MM.1S (cell line): ENCODE measurements at regions not wholly inside any gene's neighbourhood (a gene's known extent, or its start where the extent isn't known, plus 50 kb on each side); places are given as distances from the start of the nearest gene placed in this dataset.
A peak's percentile ranks its signal among the peaks of the same experiment; 100 is the strongest.

Experiments used
- DNase-seq: peaks from one replicate; pipeline ENCODE4 v3.0.0-alpha.2; 2015
- H2AFZ ChIP-seq: fragments of 300-600 bp; sonication (generic); 2 replicates; pipeline ENCODE4 v1.6.0; 2016; ENCODE audit warnings: antibody characterized with exemption, low read length
- H3F3A ChIP-seq: fragments of 300-600 bp; sonication (generic); 2 replicates; pipeline ENCODE4 v1.6.1; 2016; ENCODE audit warnings: mild to moderate bottlenecking, antibody characterized with exemption, low read length, moderate library complexity, mixed read lengths; ENCODE audit not compliant: insufficient read depth
- H3K27ac ChIP-seq: fragments of 300-600 bp; sonication (generic); 2 replicates; pipeline ENCODE4 v1.5.1; 2016; ENCODE audit warnings: mild to moderate bottlenecking, low read length
- H3K27me3 ChIP-seq: fragments of 300-600 bp; sonication (generic); replicated peaks from 2 replicates; pipeline ENCODE4 v1.6.0; 2016; ENCODE audit warnings: low read length; ENCODE audit not compliant: insufficient read depth
- H3K36me3 ChIP-seq: fragments of 300-600 bp; sonication (generic); replicated peaks from 2 replicates; pipeline ENCODE4 v1.6.1; 2016; ENCODE audit warnings: mild to moderate bottlenecking, low read length, mixed read lengths; ENCODE audit not compliant: insufficient read depth
- H3K4me1 ChIP-seq: fragments of 300-600 bp; sonication (generic); 2 replicates; pipeline ENCODE4 v1.6.1; 2016; ENCODE audit warnings: low read length, mixed read lengths
- H3K4me2 ChIP-seq: fragments of 300-600 bp; sonication (generic); 2 replicates; pipeline ENCODE4 v1.6.0; 2016; ENCODE audit warnings: low read depth, low read length
- H3K4me3 ChIP-seq: fragments of 300-600 bp; sonication (generic); 2 replicates; pipeline ENCODE4 v1.5.1; 2016; ENCODE audit warnings: low read length, mixed read lengths
- H3K79me2 ChIP-seq: fragments of 300-600 bp; sonication (generic); 2 replicates; pipeline ENCODE4 v1.6.1; 2016; ENCODE audit warnings: mixed run types, low read length, mixed read lengths
- H3K9ac ChIP-seq: fragments of 300-600 bp; sonication (generic); 2 replicates; pipeline ENCODE4 v1.6.1; 2016; ENCODE audit warnings: low read length, mixed read lengths
- H3K9me2 ChIP-seq: fragments of 300-600 bp; sonication (generic); replicated peaks from 2 replicates; pipeline ENCODE4 v1.6.1; 2016; ENCODE audit warnings: mild to moderate bottlenecking, low read length, mixed read lengths; ENCODE audit not compliant: insufficient read depth
- H3K9me3 ChIP-seq: fragments of 300-600 bp; sonication (generic); replicated peaks from 2 replicates; pipeline ENCODE4 v1.6.1; 2016; ENCODE audit warnings: mild to moderate bottlenecking, low read length, mixed read lengths; ENCODE audit not compliant: insufficient read depth
- H4K20me1 ChIP-seq: fragments of 300-600 bp; sonication (generic); 2 replicates; pipeline ENCODE4 v1.6.1; 2016; ENCODE audit warnings: mild to moderate bottlenecking, low read length, moderate library complexity, mixed read lengths; ENCODE audit not compliant: insufficient read depth
- CTCF ChIP-seq: fragments of 300-600 bp; sonication (generic); IDR thresholded peaks from 2 replicates; pipeline ENCODE4 v1.5.1; 2016; ENCODE audit warnings: antibody characterized with exemption, low read length, mixed read lengths
- EZH2 ChIP-seq: fragments of 300-600 bp; sonication (generic); optimal IDR thresholded peaks from 2 replicates; pipeline ENCODE3; 2017; ENCODE audit warnings: low read depth, mild to moderate bottlenecking, antibody characterized with exemption, low read length, mixed read lengths
- EZH2phosphoT487 ChIP-seq: fragments of 300-600 bp; sonication (generic); IDR thresholded peaks from 2 replicates; pipeline ENCODE4 v1.6.1; 2018; ENCODE audit warnings: antibody characterized with exemption, low read length

- DNase-seq = no peak
- Histone ChIP-seq H3K27me3 (no peaks in the 10 kb centered on the region), H3K9me3 (no peaks in the 10 kb centered on the region), H3K79me2 (no peaks in the 10 kb centered on the region), H4K20me1 (no peaks in the 10 kb centered on the region), H3K9ac (no peak overlapping the region), H3K9me2 (no peaks in the 10 kb centered on the region), H3K36me3 (no peaks in the 10 kb centered on the region), H3K4me3 (no peak overlapping the region), H3K4me2 (no peak overlapping the region), H3K4me1 (no peaks in the 10 kb centered on the region), H3K27ac (no peak overlapping the region), H3F3A (no peaks in the 10 kb centered on the region), H2AFZ (no peak overlapping the region)
- TF ChIP-seq EZH2 (no peak), CTCF (no peak), EZH2phosphoT487 (no peak)
Measured at GRCh38 chr13:54445453-54445852, 1416.8 kb downstream of the OLFM4 start.

GRCh38 chr13:54445865-54446264 lies 1417.3 kb downstream of the OLFM4 start:
- Histone ChIP-seq H3K9me3 (no peaks in the 10 kb centered on the region), H3K4me3 (no peak overlapping the region), H3K27me3 (no peaks in the 10 kb centered on the region), H3K9ac (no peak overlapping the region), H3K36me3 (no peaks in the 10 kb centered on the region), H3K79me2 (no peaks in the 10 kb centered on the region), H3K9me2 (no peaks in the 10 kb centered on the region), H2AFZ (no peak overlapping the region), H3K4me2 (no peak overlapping the region), H3F3A (no peaks in the 10 kb centered on the region), H3K4me1 (no peaks in the 10 kb centered on the region), H3K27ac (no peak overlapping the region), H4K20me1 (no peaks in the 10 kb centered on the region)
- TF ChIP-seq CTCF (no peak), EZH2 (no peak), EZH2phosphoT487 (no peak)
- DNase-seq = no peak

- TF ChIP-seq CTCF (peak; percentile 9; the same call in 1 of the 2 replicates), EZH2 (no peak)
- no peak overlapping the region for H3K27ac ChIP-seq
- no peaks in the 10 kb centered on the region for H3K4me1 ChIP-seq
- no peaks in the 10 kb centered on the region for H3K27me3 ChIP-seq
- H3K4me2 ChIP-seq = no peak overlapping the region
- H3K9ac ChIP-seq = no peak overlapping the region
- H3K9me2 ChIP-seq = no peaks in the 10 kb centered on the region
- no peaks in the 10 kb centered on the region for H3K9me3 ChIP-seq
- H3K36me3 ChIP-seq = no peaks in the 10 kb centered on the region
- H4K20me1 ChIP-seq = no peaks in the 10 kb centered on the region
- H3K79me2 ChIP-seq = no peaks in the 10 kb centered on the region
- H3F3A ChIP-seq = no peaks in the 10 kb centered on the region
- no peak overlapping the region for H3K4me3 ChIP-seq
- H2AFZ ChIP-seq = no peak overlapping the region
- DNase-seq = no peak
Measured at GRCh38 chr13:54449922-54450321, 1421.3 kb downstream of the OLFM4 start.

- Histone ChIP-seq H3K4me2 (no peak overlapping the region), H3K27me3 (no peaks in the 10 kb centered on the region), H3K4me1 (no peaks in the 10 kb centered on the region), H3K27ac (no peak overlapping the region), H3F3A (no peaks in the 10 kb centered on the region), H4K20me1 (no peaks in the 10 kb centered on the region), H3K9ac (no peak overlapping the region), H3K36me3 (no peaks in the 10 kb centered on the region), H2AFZ (no peak overlapping the region), H3K79me2 (no peaks in the 10 kb centered on the region), H3K9me2 (no peaks in the 10 kb centered on the region), H3K9me3 (no peaks in the 10 kb centered on the region), H3K4me3 (no peak overlapping the region)
- TF ChIP-seq EZH2 (no peak), EZH2phosphoT487 (no peak)
- DNase-seq = no peak
Measured at GRCh38 chr13:54484166-54484565, 1455.6 kb downstream of the OLFM4 start.
